HG02588 (cell line): ENCODE measurements at regions not wholly inside any gene's neighbourhood (a gene's known extent, or its start where the extent isn't known, plus 50 kb on each side); places are given as distances from the start of the nearest gene placed in this dataset.

Source experiments
- ATAC-seq: cut with Tn5 transposase; IDR thresholded peaks from one replicate; pipeline ENCODE4 v1.9.1; 2021; ENCODE audit warnings: mild to moderate bottlenecking, moderate library complexity; ENCODE audit not compliant: unreplicated experiment

- no peak for ATAC-seq
Observed at GRCh38 chr10:112006831-112007230, 176.7 kb downstream of the GPAM start.

DNA sequence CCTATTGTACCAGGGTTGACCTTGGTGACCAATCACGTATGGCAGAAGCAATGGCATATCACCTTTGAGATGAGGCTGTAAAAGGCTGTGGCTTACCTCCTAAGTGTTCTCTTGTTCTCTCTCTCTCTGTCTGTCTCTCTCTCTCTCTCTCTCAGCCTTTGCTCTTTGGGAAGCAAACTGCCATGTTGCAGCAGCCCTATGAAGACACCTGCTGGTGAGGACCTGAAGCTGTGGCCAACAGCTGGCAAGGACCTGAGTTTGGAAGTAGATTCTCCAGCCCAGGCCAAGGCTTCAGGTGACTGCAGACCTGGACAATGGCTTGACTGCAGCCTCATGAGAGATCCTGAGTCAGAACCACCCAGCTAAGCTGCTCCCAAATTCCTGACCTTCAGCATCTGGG, 161.4 kb downstream of the GPAM start:
- ATAC-seq, result no peak

GRCh38 chr10:112024079-112024478, 159.5 kb downstream of the GPAM start:
- ATAC-seq, result no peak

GRCh38 chr10:112025228-112025627, 158.3 kb downstream of the GPAM start:
- no peak for ATAC-seq

- ATAC-seq, result no peak
Observed at GRCh38 chr10:112026438-112026837, 157.1 kb downstream of the GPAM start.

DNA sequence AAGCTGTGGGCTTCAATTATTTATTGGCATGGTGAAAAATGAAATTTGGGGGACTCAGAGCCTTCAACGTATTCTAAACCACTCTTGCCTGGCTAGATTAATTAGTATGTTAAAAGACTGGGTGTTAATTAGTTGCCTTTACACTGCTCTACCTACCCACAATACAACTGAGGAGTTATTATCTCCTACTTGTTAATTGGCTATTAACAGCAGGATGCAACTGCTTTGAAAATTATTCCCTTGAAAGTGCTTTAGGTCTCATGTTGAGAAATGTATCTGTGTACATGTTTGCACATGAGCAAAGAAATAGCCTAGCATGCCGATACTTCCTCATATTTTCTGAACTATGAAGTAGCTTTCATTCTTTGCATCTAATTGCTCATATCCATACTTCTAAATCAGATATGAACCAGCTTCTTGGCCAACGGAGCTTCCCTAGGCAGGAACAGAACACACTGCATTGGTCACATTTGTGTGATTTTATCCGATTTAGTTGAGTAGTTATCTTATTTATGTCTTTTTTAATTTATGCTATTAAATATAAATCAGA, 155.8 kb downstream of the GPAM start:
- no peak for ATAC-seq

- no peak for ATAC-seq
Observed at GRCh38 chr10:112030431-112030830, 153.1 kb downstream of the GPAM start.

- no peak for ATAC-seq
Observed at GRCh38 chr10:112039823-112040222, 143.7 kb downstream of the GPAM start.

DNA sequence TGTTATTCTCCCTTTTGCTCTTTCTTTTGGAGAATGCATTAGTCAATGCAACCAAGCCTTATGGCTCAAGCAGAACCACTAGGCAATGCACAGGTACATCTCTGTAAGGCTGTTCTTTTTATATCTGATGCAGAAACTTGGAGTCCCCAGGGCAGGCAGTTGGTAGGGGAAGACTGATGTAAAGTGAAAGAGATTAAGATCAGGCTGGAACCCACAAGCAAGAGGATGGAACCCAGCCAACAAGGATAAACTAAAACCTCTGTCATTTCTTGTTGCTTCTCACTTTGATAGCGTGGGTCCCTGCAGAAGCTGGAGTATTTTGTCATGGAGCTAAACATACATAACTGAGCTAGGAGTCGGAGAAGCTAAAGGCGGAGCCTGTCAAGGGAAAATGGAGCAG, 142.9 kb downstream of the GPAM start:
- no peak for ATAC-seq

DNA sequence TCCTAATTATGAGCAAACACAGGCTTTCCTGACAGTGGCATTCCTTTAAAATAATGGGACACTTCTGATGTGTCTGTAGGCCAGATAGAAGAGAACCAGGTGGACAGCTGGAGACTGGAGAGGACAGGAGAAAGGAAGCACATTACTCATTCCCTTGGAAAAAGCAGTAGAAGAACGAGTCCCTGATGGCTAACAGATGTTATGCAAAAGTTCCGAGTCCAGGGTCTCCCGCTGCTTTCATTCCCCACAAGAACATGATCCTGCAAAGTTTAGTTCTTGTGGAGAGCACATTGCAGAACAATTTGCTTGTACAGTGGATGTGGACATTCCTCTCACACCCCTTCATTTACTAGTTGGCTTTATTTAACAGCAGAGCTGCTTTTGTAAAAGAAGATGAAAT, 137.6 kb downstream of the GPAM start:
- ATAC-seq, result no peak

GRCh38 chr10:112047674-112048073, 135.9 kb downstream of the GPAM start:
- no peak for ATAC-seq

GRCh38 chr10:112052166-112052565, 131.4 kb downstream of the GPAM start:
- no peak for ATAC-seq

DNA sequence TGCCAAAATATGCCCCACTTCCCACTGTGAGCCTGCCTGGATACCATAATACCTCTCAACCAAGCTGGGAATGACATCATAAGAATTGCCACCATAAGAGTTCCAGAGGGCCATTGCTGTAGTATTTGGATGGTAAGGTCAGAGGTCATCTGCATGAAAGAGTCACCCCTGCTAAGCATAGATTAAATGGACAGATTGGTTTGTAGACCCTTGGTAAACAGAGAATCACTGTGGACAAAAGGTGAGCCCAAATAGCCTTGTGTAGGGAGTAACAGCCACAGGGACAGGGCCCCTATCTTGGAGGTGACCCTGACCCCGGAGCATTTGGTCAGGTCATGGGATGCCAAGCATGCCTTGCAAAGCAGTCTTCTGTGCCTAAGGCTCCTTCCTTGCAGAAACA, 129.7 kb downstream of the GPAM start:
- ATAC-seq, result no peak

DNA sequence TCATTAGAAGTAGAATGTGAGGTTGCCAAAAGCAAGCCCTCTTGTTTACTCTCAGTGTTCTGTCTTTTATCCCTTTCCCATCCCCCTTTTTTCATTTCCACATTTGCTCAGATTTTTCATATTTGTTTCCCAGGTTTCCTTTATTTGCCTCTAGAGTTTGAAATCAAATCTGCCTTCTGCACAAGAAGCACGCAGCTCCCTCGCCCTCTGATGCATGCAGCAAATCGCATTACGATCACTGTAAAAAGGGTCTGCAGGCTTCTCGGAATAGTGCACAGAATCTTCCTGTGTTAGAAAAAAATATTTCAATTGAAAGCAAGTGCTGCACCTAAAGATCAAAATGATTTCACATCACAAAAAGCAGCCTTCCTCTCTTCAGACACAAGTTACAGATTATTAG, 129.0 kb downstream of the GPAM start:
- no peak for ATAC-seq

- no peak for ATAC-seq
Observed at GRCh38 chr10:112057072-112057471, 126.5 kb downstream of the GPAM start.

DNA sequence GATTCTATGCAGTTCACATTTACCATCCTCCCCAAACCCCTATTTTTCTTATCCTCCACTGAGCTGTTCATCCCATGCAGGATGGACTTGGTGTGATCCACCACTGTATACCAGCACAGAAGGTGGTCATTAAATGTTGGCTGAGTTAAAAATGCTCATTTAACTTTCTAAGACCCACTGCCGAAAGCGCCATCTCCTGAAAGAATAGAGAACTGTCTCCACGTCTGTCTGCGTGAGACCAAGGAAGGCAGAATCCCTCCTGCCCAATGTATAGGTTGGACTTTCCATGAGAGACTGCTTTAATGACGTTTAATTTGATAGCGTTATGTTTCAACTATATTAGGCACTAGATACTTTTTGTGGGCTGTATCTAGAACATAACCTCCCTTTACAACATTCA, 124.3 kb downstream of the GPAM start:
- ATAC-seq, result no peak

GRCh38 chr10:112071596-112072133, 111.9 kb downstream of the GPAM start:
- ATAC-seq, result no peak

GRCh38 chr10:112078003-112078402, 105.6 kb downstream of the GPAM start:
- no peak for ATAC-seq

GRCh38 chr10:112080231-112080630, 103.3 kb downstream of the GPAM start:
- ATAC-seq, result no peak

GRCh38 chr10:112082120-112082519, 101.4 kb downstream of the GPAM start:
- no peak for ATAC-seq

DNA sequence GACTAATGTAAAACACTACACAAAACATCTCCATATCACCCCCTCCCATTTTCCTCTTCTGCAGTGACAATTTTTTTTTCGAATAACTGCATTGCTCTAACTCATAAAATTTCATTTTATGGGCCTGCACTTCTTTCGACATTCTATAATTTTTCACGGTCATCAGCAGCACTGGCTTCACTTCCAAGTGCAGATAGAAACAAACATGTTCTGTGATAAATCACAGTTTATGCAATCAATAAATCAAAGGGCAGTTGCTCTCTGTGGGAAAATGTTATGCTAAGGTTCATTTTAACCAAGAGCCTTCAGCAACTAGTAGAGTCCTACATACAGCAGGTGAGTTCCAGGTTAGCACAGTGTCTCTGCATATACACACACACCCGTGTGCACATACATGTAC, 100.1 kb downstream of the GPAM start:
- ATAC-seq, result no peak

DNA sequence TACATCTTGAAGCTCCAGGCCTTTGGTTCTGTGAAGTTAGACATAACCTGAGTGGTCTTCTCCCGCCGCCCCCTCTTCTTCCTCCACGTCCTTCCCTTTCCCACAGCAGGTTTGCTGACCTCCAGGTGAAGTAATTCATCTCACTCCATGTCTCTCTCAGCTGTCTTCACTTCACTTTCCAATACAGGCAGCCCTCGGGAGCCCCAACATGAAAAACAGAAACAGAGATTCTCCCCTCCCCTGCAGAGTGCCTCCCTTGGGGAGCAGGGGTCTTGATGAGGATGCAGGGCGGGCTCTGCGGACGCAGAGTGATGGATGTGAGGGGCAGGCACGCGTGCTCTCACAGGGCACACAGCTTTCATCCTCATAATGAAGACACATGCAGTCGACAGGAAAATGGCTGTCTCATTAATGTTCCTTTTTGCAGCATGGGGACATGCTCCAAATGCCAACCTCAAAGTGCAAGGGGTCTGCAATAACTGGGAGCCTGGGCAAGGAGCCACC, 95.6 kb downstream of the GPAM start:
- ATAC-seq, result no peak

- ATAC-seq, result no peak
Observed at GRCh38 chr10:112091703-112092102, 91.9 kb downstream of the GPAM start.
